ENCODE measurements at regions not wholly inside any gene's neighbourhood (a gene's known extent, or its start where the extent isn't known, plus 50 kb on each side); places are given as distances from the start of the nearest gene placed in this dataset.

GRCh38 chr2:100643467-100643866, 80.7 kb downstream of the PDCL3 start:
- Mint-ChIP-seq H3K36me3 (ENCODE audit: low read depth) (no peaks in the 10 kb centered on the region), H3K9me3 (peaks cover 4% of the 10 kb centered on the region), H3K4me1 (no peaks in the 10 kb centered on the region), H3K27ac (no peak overlapping the region), H3K27me3 (peaks cover 31% of the 10 kb centered on the region), H3K4me3 (no peak overlapping the region)
- ATAC-seq (ENCODE audit: low read depth), result no peak
- ChIA-PET POLR2A (no interaction called here), CTCF (interaction anchor here (0.7 kb wide), 1 partner anchor 417 kb away, joined by 5 read pairs; no protein-coding TSS in a partner anchor)
- no peak for DNase-seq
- intact Hi-C loops (cut with micrococcal nuclease), result no loop called here
- no peak for TF ChIP-seq CTCF (IDR thresholded peaks at IDR 0.05)

GRCh38 chr2:100643906-100644501, 81.2 kb downstream of the PDCL3 start:
- H3K9me3 Mint-ChIP-seq, result peaks cover 4% of the 10 kb centered on the region
- H3K27me3 Mint-ChIP-seq, result peaks cover 29% of the 10 kb centered on the region
- no peak overlapping the region for H3K4me3 Mint-ChIP-seq
- DNase-seq (no peak), ATAC-seq (ENCODE audit: low read depth) (no peak)
- H3K27ac Mint-ChIP-seq, result no peak overlapping the region
- no peaks in the 10 kb centered on the region for H3K36me3 Mint-ChIP-seq (ENCODE audit: low read depth)
- no peak for TF ChIP-seq CTCF (IDR thresholded peaks at IDR 0.05)
- ChIA-PET CTCF (interaction anchor here (0.7 kb wide), 1 partner anchor 417 kb away, joined by 5 read pairs; no protein-coding TSS in a partner anchor), POLR2A (no interaction called here)
- no peaks in the 10 kb centered on the region for H3K4me1 Mint-ChIP-seq
- intact Hi-C loops (cut with micrococcal nuclease), result no loop called here

- ChIA-PET POLR2A (interaction anchor here (0.6 kb wide), 1 partner anchor 1625 kb away, joined by 3 read pairs; no protein-coding TSS in a partner anchor), CTCF (no interaction called here)
- Mint-ChIP-seq H3K27me3 (peaks cover 14% of the 10 kb centered on the region), H3K27ac (no peak overlapping the region), H3K4me1 (no peaks in the 10 kb centered on the region), H3K9me3 (peaks cover 4% of the 10 kb centered on the region), H3K36me3 (ENCODE audit: low read depth) (no peaks in the 10 kb centered on the region), H3K4me3 (no peak overlapping the region)
- ATAC-seq (ENCODE audit: low read depth), result no peak
- intact Hi-C loops (cut with micrococcal nuclease), result no loop called here
- no peak for DNase-seq
- TF ChIP-seq CTCF (IDR thresholded peaks at IDR 0.05), result no peak
Observed at GRCh38 chr2:100645695-100646429, 83.1 kb downstream of the PDCL3 start.

DNA sequence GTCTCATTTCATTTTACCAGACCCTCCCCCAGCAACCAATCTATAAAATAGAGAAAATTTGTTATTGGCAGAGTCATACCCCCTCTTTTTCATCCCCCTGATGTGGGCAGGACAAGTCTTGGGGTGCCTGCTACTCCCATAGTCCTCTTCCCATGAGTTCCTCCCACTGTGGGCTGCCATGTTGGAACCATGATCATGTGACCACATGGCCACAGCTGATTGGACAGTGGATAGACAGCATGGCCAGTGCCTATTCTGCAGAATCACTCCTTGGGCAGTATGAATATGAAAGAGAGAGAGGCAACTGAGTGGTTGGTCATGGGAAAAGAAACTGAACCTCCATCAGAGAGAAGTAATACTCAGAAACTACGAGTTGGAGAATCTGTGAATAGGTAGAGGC, 84.9 kb downstream of the PDCL3 start:
- CTCF ChIA-PET, result no interaction called here
- intact Hi-C loops (cut with micrococcal nuclease), result no loop called here
- no peak for TF ChIP-seq CTCF (IDR thresholded peaks at IDR 0.05)
- no peak for ATAC-seq (ENCODE audit: low read depth)
- POLR2A ChIA-PET, result no interaction called here
- Mint-ChIP-seq H3K27ac (no peak overlapping the region), H3K27me3 (peaks cover 13% of the 10 kb centered on the region), H3K4me3 (no peak overlapping the region), H3K4me1 (no peaks in the 10 kb centered on the region), H3K36me3 (ENCODE audit: low read depth) (no peaks in the 10 kb centered on the region), H3K9me3 (peaks cover 4% of the 10 kb centered on the region)
- no peak for DNase-seq

- H3K27me3 Mint-ChIP-seq, result peaks cover 15% of the 10 kb centered on the region
- no peak overlapping the region for H3K27ac Mint-ChIP-seq
- ChIA-PET POLR2A (interaction anchor here (0.7 kb wide), 1 partner anchor 41 kb away, joined by 3 read pairs; no protein-coding TSS in a partner anchor), CTCF (no interaction called here)
- ATAC-seq (ENCODE audit: low read depth), result no peak
- no peak for DNase-seq
- TF ChIP-seq CTCF (IDR thresholded peaks at IDR 0.05), result no peak
- no peak overlapping the region for H3K4me3 Mint-ChIP-seq
- peaks cover 9% of the 10 kb centered on the region for H3K9me3 Mint-ChIP-seq
- no peaks in the 10 kb centered on the region for H3K4me1 Mint-ChIP-seq
- intact Hi-C loops (cut with micrococcal nuclease), result no loop called here
- H3K36me3 Mint-ChIP-seq (ENCODE audit: low read depth), result no peaks in the 10 kb centered on the region
Observed at GRCh38 chr2:100650151-100650550, 87.4 kb downstream of the PDCL3 start.

All from activated B cell treated with CpG ODN at 0.5 μM for 24 hours (primary cell).